OCI-LY1 (cell line): ENCODE measurements at regions not wholly inside any gene's neighbourhood (a gene's known extent, or its start where the extent isn't known, plus 50 kb on each side); places are given as distances from the start of the nearest gene placed in this dataset.

Experiments used
- H2AFZ ChIP-seq: fragments of 200-600 bp; sonication (generic), shearing (Covaris generic); 2 replicates; pipeline ENCODE4 v1.6.0; 2014; ENCODE audit warnings: antibody characterized with exemption, mild to moderate bottlenecking, low read length
- H3F3A ChIP-seq: fragments of 200-600 bp; sonication (generic), shearing (Covaris generic); 2 replicates; pipeline ENCODE4 v1.6.0; 2014; ENCODE audit warnings: mild to moderate bottlenecking, antibody characterized with exemption, low read length, moderate library complexity; ENCODE audit not compliant: insufficient read depth
- H3K27ac ChIP-seq: fragments of 200-600 bp; sonication (generic); 2 replicates; pipeline ENCODE4 v1.5.1; 2014; ENCODE audit warnings: low read length, mixed run types, mild to moderate bottlenecking, low read depth; ENCODE audit not compliant: poor library complexity, severe bottlenecking
- H3K27me3 ChIP-seq: fragments of 200-600 bp; sonication (generic); 2 replicates; pipeline ENCODE4 v1.6.0; 2014; ENCODE audit warnings: antibody characterized with exemption, mild to moderate bottlenecking, low read length, moderate library complexity; ENCODE audit not compliant: insufficient read depth
- H3K36me3 ChIP-seq: fragments of 200-600 bp; sonication (generic); 2 replicates; pipeline ENCODE4 v1.6.1; 2014; ENCODE audit warnings: mild to moderate bottlenecking, antibody characterized with exemption, low read length, moderate library complexity, mixed read lengths; ENCODE audit not compliant: insufficient read depth
- H3K4me1 ChIP-seq: fragments of 200-600 bp; sonication (generic); 2 replicates; pipeline ENCODE4 v1.5.1; 2014; ENCODE audit warnings: mild to moderate bottlenecking, low read length, moderate library complexity; ENCODE audit not compliant: insufficient read depth, severe bottlenecking
- H3K4me2 ChIP-seq: fragments of 200-600 bp; sonication (generic), shearing (Covaris generic); 2 replicates; pipeline ENCODE4 v1.6.1; 2014; ENCODE audit warnings: low read length
- H3K4me3 ChIP-seq: fragments of 200-600 bp; sonication (generic); 2 replicates; pipeline ENCODE4 v1.5.1; 2014; ENCODE audit warnings: low read length, low read depth, mild to moderate bottlenecking, mixed read lengths; ENCODE audit not compliant: poor library complexity, severe bottlenecking
- H3K79me2 ChIP-seq: fragments of 200-600 bp; shearing (Covaris generic); 2 replicates; pipeline ENCODE4 v1.6.1; 2016; ENCODE audit warnings: mixed run types, low read length, mixed read lengths; ENCODE audit not compliant: insufficient read depth
- H3K9ac ChIP-seq: fragments of 200-600 bp; sonication (generic), shearing (Covaris generic); 2 replicates; pipeline ENCODE4 v1.6.1; 2014; ENCODE audit warnings: mild to moderate bottlenecking, low read length, mixed read lengths
- H3K9me2 ChIP-seq: fragments of 200-600 bp; sonication (generic), shearing (Covaris generic); 2 replicates; pipeline ENCODE4 v1.6.1; 2014; ENCODE audit warnings: low read depth, mild to moderate bottlenecking, low read length, mixed read lengths
- H3K9me3 ChIP-seq: fragments of 200-600 bp; shearing (Covaris generic); 2 replicates; pipeline ENCODE4 v1.6.1; 2014; ENCODE audit warnings: low read length, mixed read lengths
- H4K20me1 ChIP-seq: fragments of 200-600 bp; sonication (generic), shearing (Covaris generic); 2 replicates; pipeline ENCODE4 v1.6.0; 2016; ENCODE audit warnings: mild to moderate bottlenecking, low read length; ENCODE audit not compliant: insufficient read depth
- CTCF ChIP-seq: fragments of 200-600 bp; sonication (generic), shearing (Covaris generic); IDR thresholded peaks from 2 replicates; pipeline ENCODE4 v1.5.1; 2017; ENCODE audit warnings: mild to moderate bottlenecking, antibody characterized with exemption, low read length, moderate library complexity, mixed read lengths
- EZH2 ChIP-seq: fragments of 200-600 bp; sonication (generic), shearing (Covaris generic); IDR thresholded peaks from 2 replicates; pipeline ENCODE4 v1.8.0; 2017; ENCODE audit warnings: borderline replicate concordance, mixed run types, mild to moderate bottlenecking, antibody characterized with exemption, low read length, moderate library complexity, mixed read lengths

- Histone ChIP-seq H3K4me3 (no peak overlapping the region), H3K4me1 (no peaks in the 10 kb centered on the region), H3K4me2 (no peak overlapping the region), H3K9me3 (no peaks in the 10 kb centered on the region), H3K27me3 (no peaks in the 10 kb centered on the region), H3K9ac (no peak overlapping the region), H4K20me1 (no peaks in the 10 kb centered on the region), H3F3A (no peaks in the 10 kb centered on the region), H3K27ac (no peak overlapping the region), H3K36me3 (no peaks in the 10 kb centered on the region), H3K79me2 (no peaks in the 10 kb centered on the region), H3K9me2 (no peaks in the 10 kb centered on the region), H2AFZ (no peak overlapping the region)
- no peak for TF ChIP-seq CTCF
- no peak for TF ChIP-seq EZH2
Observed at GRCh38 chr3:40848421-40848820, 323.7 kb downstream of the ZNF621 start.

- H3K9me3 ChIP-seq, result no peaks in the 10 kb centered on the region
- H2AFZ ChIP-seq, result no peak overlapping the region
- no peaks in the 10 kb centered on the region for H3K36me3 ChIP-seq
- no peaks in the 10 kb centered on the region for H4K20me1 ChIP-seq
- H3K4me3 ChIP-seq, result no peak overlapping the region
- H3K27ac ChIP-seq, result no peak overlapping the region
- no peak for TF ChIP-seq CTCF
- no peak for TF ChIP-seq EZH2
- H3K79me2 ChIP-seq, result no peaks in the 10 kb centered on the region
- no peak overlapping the region for H3K4me2 ChIP-seq
- no peaks in the 10 kb centered on the region for H3K9me2 ChIP-seq
- no peak overlapping the region for H3K9ac ChIP-seq
- H3K4me1 ChIP-seq, result no peaks in the 10 kb centered on the region
- H3F3A ChIP-seq, result no peaks in the 10 kb centered on the region
- no peaks in the 10 kb centered on the region for H3K27me3 ChIP-seq
Observed at GRCh38 chr3:40850861-40851260, 326.1 kb downstream of the ZNF621 start.

- TF ChIP-seq CTCF (no peak), EZH2 (no peak)
- H3K4me2 ChIP-seq, result no peak overlapping the region
- no peak overlapping the region for H3K4me3 ChIP-seq
- H3K36me3 ChIP-seq, result no peaks in the 10 kb centered on the region
- H3K4me1 ChIP-seq, result no peaks in the 10 kb centered on the region
- no peaks in the 10 kb centered on the region for H3K9me2 ChIP-seq
- H4K20me1 ChIP-seq, result no peaks in the 10 kb centered on the region
- no peak overlapping the region for H2AFZ ChIP-seq
- H3K9ac ChIP-seq, result no peak overlapping the region
- H3K79me2 ChIP-seq, result no peaks in the 10 kb centered on the region
- H3K27ac ChIP-seq, result no peak overlapping the region
- no peaks in the 10 kb centered on the region for H3K9me3 ChIP-seq
- no peaks in the 10 kb centered on the region for H3F3A ChIP-seq
- no peaks in the 10 kb centered on the region for H3K27me3 ChIP-seq
Observed at GRCh38 chr3:40851836-40852235, 327.1 kb downstream of the ZNF621 start.
